ENCODE measurements at regions not wholly inside any gene's neighbourhood (a gene's known extent, or its start where the extent isn't known, plus 50 kb on each side); places are given as distances from the start of the nearest gene placed in this dataset.

DNA sequence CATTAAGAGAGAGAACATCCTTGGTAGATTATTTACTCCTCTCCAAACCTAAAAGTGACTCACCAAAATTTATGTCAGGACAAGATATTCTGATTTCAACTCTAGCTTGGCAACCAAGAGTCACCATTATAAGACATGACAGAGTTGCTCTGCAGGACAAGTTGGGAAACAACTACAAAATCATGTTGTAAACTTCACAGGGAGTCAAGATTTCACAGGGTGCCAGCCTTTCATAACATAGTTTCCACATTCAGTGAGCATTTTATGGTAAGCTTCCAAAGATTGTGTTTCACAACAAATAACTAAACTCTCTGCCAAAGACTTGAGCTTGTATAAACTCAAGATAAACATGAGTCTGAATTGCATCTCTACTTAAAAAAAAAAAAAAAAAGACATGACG lies 121.0 kb upstream of the DIAPH2 start:
- ATAC-seq: peak in 3 of 4 donors; percentile 28 to 55 (median 40)
- no peak for DNase-seq
- Histone ChIP-seq H3K4me1 (no peaks in the 10 kb centered on the region), H3K36me3 (no peaks in the 10 kb centered on the region), H3K4me3 (no peak overlapping the region), H3K27ac (no peak overlapping the region), H3K27me3 (no peaks in the 10 kb centered on the region), H3K9me3 (no peaks in the 10 kb centered on the region)
- intact Hi-C loops (cut with DNase I): no loop called here
- 22 to 40% methylated on average over 1 of the region's 1 CpG for whole genome bisulfite sequencing, 2 donors
- no peak for FAIRE-seq
- TF ChIP-seq, protein P1, sequence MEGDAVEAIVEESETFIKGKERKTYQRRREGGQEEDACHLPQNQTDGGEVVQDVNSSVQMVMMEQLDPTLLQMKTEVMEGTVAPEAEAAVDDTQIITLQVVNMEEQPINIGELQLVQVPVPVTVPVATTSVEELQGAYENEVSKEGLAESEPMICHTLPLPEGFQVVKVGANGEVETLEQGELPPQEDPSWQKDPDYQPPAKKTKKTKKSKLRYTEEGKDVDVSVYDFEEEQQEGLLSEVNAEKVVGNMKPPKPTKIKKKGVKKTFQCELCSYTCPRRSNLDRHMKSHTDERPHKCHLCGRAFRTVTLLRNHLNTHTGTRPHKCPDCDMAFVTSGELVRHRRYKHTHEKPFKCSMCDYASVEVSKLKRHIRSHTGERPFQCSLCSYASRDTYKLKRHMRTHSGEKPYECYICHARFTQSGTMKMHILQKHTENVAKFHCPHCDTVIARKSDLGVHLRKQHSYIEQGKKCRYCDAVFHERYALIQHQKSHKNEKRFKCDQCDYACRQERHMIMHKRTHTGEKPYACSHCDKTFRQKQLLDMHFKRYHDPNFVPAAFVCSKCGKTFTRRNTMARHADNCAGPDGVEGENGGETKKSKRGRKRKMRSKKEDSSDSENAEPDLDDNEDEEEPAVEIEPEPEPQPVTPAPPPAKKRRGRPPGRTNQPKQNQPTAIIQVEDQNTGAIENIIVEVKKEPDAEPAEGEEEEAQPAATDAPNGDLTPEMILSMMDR (IDR thresholded peaks at IDR 0.05): no peak

DNA sequence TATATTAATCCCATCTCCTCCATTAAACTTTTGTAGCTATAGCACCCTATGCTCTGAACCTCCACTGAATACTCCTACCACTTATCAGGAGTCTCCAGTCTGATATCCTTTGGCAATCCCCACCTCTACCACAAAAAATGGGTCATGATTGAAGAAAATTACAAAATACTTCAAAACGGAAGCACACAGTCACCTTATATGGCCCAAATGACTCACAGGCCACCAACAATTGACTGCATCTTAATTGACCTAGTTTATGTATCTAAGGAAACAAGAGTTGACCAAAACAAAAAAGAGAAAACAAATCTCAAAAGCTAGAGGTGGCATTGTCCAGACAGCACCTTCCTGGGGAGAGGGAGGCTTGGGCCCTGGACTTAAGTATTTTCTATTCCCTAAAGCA lies 120.0 kb upstream of the DIAPH2 start:
- TF ChIP-seq, protein P1 (IDR thresholded peaks at IDR 0.05): no peak
- DNase-seq: no peak
- Histone ChIP-seq H3K4me3 (no peak overlapping the region), H3K36me3 (no peaks in the 10 kb centered on the region), H3K9me3 (no peaks in the 10 kb centered on the region), H3K27me3 (no peaks in the 10 kb centered on the region), H3K4me1 (no peaks in the 10 kb centered on the region), H3K27ac (no peak overlapping the region)
- no peak for FAIRE-seq
- intact Hi-C loops (cut with DNase I): no loop called here
- ATAC-seq: no peak
- 69 to 79% methylated on average over 1 of the region's 1 CpG for WGBS, 2 donors

DNA sequence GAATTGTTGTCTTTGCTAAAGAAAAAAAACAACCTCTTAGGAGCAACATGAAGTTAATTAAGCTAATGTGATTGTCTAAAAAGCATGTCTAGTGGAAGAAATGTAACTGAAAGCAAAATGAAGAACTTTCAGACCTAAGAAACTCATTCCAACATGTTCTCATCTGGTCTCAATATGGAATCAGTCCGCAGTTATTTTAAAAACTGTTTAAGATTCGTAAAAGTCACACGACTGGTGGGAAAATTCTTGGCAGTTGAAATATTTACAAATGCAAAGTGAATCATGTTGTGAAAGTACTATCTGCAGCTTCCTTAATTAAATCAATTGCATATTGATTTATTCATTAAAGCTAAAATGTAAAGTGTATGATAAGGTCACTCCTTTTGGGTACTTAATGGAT lies 117.8 kb upstream of the DIAPH2 start:
- FAIRE-seq: peak; percentile 53
- Histone ChIP-seq H3K4me3 (no peak overlapping the region), H3K27me3 (no peaks in the 10 kb centered on the region), H3K4me1 (no peaks in the 10 kb centered on the region), H3K36me3 (no peaks in the 10 kb centered on the region), H3K9me3 (no peaks in the 10 kb centered on the region), H3K27ac (no peak overlapping the region)
- 85 to 88% methylated on average over 3 of the region's 3 CpGs for WGBS, 2 donors
- TF ChIP-seq, protein P1 (IDR thresholded peaks at IDR 0.05): no peak
- no peak for DNase-seq
- intact Hi-C loops (cut with DNase I): no loop called here
- ATAC-seq: no peak

DNA sequence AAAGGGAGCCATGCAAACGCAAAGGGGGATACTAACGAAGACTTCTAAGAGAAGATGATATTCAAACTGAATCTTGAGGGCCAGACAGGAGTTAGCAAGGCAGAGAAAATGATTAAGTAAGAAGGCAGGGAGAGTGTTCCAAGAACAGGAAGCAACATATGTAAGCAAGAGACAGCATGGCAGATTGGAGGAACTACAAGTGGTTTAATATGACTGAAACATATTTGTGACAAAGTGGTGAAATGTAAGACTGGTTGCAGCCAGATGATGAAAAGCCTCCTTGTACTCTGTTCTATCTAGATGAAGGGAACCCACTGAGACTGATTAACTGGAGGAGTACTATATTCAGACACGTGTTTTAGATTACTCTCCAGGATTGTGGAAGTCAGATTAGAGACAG lies 116.6 kb upstream of the DIAPH2 start:
- Histone ChIP-seq H3K4me1 (no peaks in the 10 kb centered on the region), H3K36me3 (no peaks in the 10 kb centered on the region), H3K27me3 (no peaks in the 10 kb centered on the region), H3K27ac (no peak overlapping the region), H3K4me3 (no peak overlapping the region), H3K9me3 (no peaks in the 10 kb centered on the region)
- DNase-seq: no peak
- TF ChIP-seq, protein P1 (IDR thresholded peaks at IDR 0.05): no peak
- FAIRE-seq: no peak
- 70 to 84% methylated on average over 3 of the region's 3 CpGs for WGBS, 2 donors
- intact Hi-C loops (cut with DNase I): no loop called here
- no peak for ATAC-seq

DNA sequence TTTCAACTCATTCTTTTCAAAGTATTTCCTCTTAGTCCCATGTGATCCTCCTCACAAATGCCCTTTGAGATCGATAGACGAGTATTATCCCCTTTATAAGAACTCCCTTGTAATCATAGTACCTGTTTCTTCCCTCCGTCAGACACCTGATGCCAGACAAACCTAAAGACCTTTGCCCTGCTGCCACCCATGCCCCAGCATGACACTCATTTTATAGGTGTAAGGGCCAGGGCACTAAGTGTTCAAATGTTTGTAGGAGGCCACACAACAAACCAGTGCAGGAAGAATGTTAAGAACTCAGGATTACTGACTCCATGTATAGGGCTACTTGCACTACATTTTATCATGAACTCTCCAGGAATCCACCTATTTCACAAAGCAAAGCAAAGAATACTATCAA lies 115.6 kb upstream of the DIAPH2 start:
- H3K9me3 ChIP-seq: no peaks in the 10 kb centered on the region
- no peak overlapping the region for H3K4me3 ChIP-seq
- intact Hi-C loops (cut with DNase I): no loop called here
- FAIRE-seq (no peak), DNase-seq (no peak), ATAC-seq (no peak)
- no peaks in the 10 kb centered on the region for H3K4me1 ChIP-seq
- TF ChIP-seq, protein P1 (IDR thresholded peaks at IDR 0.05): no peak
- H3K36me3 ChIP-seq: no peaks in the 10 kb centered on the region
- WGBS, 2 donors: 74 to 82% methylated on average over 3 of the region's 3 CpGs
- H3K27me3 ChIP-seq: no peaks in the 10 kb centered on the region
- no peak overlapping the region for H3K27ac ChIP-seq

All from pancreas (tissue), 10 donors.